H9 (cell line): ENCODE measurements at regions not wholly inside any gene's neighbourhood (a gene's known extent, or its start where the extent isn't known, plus 50 kb on each side); places are given as distances from the start of the nearest gene placed in this dataset.

Source experiments
- DNase-seq: peaks from one replicate; pipeline ENCODE4 v3.0.0-alpha.2; 2017
- H2AFZ ChIP-seq: one replicate; pipeline ENCODE4 v1.6.1; 2013; ENCODE audit warnings: mild to moderate bottlenecking, low read length, control low read depth, moderate library complexity
- H2AK5ac ChIP-seq: 2 replicates; pipeline ENCODE4 v1.6.1; 2013; ENCODE audit warnings: low read length, control low read depth, mixed read lengths; ENCODE audit not compliant: insufficient read length
- H2BK120ac ChIP-seq: one replicate; pipeline ENCODE4 v1.6.1; 2013; ENCODE audit warnings: low read depth, mild to moderate bottlenecking, low read length, control low read depth, inconsistent platforms; ENCODE audit not compliant: poor library complexity, severe bottlenecking
- H2BK12ac ChIP-seq: 2 replicates; pipeline ENCODE4 v1.6.1; 2013; ENCODE audit warnings: low read length, control low read depth, mixed read lengths, low read depth; ENCODE audit not compliant: insufficient read length
- H2BK15ac ChIP-seq: 2 replicates; pipeline ENCODE4 v1.6.1; 2013; ENCODE audit warnings: low read depth, low read length, control low read depth
- H2BK20ac ChIP-seq: one replicate; pipeline ENCODE4 v1.6.1; 2013; ENCODE audit warnings: low read depth, mild to moderate bottlenecking, low read length, control low read depth, inconsistent platforms; ENCODE audit not compliant: poor library complexity, severe bottlenecking
- H2BK5ac ChIP-seq: 2 replicates; pipeline ENCODE4 v1.6.1; 2013; ENCODE audit warnings: low read length, control low read depth, mixed read lengths; ENCODE audit not compliant: insufficient read length
- H3K14ac ChIP-seq: 2 replicates; pipeline ENCODE4 v1.6.1; 2013; ENCODE audit warnings: low read length, control low read depth; ENCODE audit not compliant: insufficient read depth
- H3K18ac ChIP-seq: 2 replicates; pipeline ENCODE4 v1.6.1; 2013; ENCODE audit warnings: low read depth, mild to moderate bottlenecking, mixed read lengths, low read length, control low read depth; ENCODE audit not compliant: insufficient read length
- H3K23ac ChIP-seq: 2 replicates; pipeline ENCODE4 v1.6.1; 2013; ENCODE audit warnings: low read length, control low read depth, mixed read lengths, low read depth; ENCODE audit not compliant: insufficient read length
- H3K23me2 ChIP-seq: 2 replicates; pipeline ENCODE4 v1.6.1; 2013; ENCODE audit warnings: low read depth, mild to moderate bottlenecking, mixed read lengths, low read length, control low read depth; ENCODE audit not compliant: insufficient read length, poor library complexity, severe bottlenecking
- H3K27ac ChIP-seq: 2 replicates; pipeline ENCODE4 v1.5.1; 2013; ENCODE audit warnings: low read length, control low read depth, mixed read lengths, low read depth; ENCODE audit not compliant: insufficient read length
- H3K27me3 ChIP-seq: 2 replicates; pipeline ENCODE4 v1.6.1; 2013; ENCODE audit warnings: low read length, control low read depth, inconsistent platforms; ENCODE audit not compliant: insufficient read depth
- H3K4ac ChIP-seq: 2 replicates; pipeline ENCODE4 v1.6.1; 2013; ENCODE audit warnings: low read depth, mild to moderate bottlenecking, control low read depth, inconsistent platforms, low read length, moderate library complexity
- H3K4me1 ChIP-seq: 2 replicates; pipeline ENCODE4 v1.6.1; 2013; ENCODE audit warnings: low read length, control low read depth, inconsistent platforms; ENCODE audit not compliant: insufficient read depth
- H3K4me2 ChIP-seq: 2 replicates; pipeline ENCODE4 v1.6.1; 2013; ENCODE audit warnings: low read length, control low read depth, mixed read lengths; ENCODE audit not compliant: insufficient read length, insufficient read depth
- H3K56ac ChIP-seq: 2 replicates; pipeline ENCODE4 v1.6.1; 2013; ENCODE audit warnings: low read depth, mild to moderate bottlenecking, mixed read lengths, low read length, control low read depth; ENCODE audit not compliant: insufficient read length
- H3K79me1 ChIP-seq: 2 replicates; pipeline ENCODE4 v1.6.1; 2013; ENCODE audit warnings: low read depth, mild to moderate bottlenecking, moderate library complexity, low read length, control low read depth, inconsistent platforms; ENCODE audit not compliant: insufficient read depth, poor library complexity, severe bottlenecking
- H3K79me2 ChIP-seq: 2 replicates; pipeline ENCODE4 v1.6.1; 2013; ENCODE audit warnings: low read length, control low read depth, inconsistent platforms; ENCODE audit not compliant: insufficient read depth
- H3K9ac ChIP-seq: 2 replicates; pipeline ENCODE4 v1.6.1; 2013; ENCODE audit warnings: low read length, control low read depth, mixed read lengths; ENCODE audit not compliant: insufficient read length; ENCODE audit errors: extremely low read depth
- H3K9me3 ChIP-seq: one replicate; pipeline ENCODE4 v1.6.1; 2013; ENCODE audit warnings: low read depth, low read length, inconsistent platforms; ENCODE audit not compliant: control insufficient read depth
- H3T11ph ChIP-seq: one replicate; pipeline ENCODE4 v1.6.1; 2013; ENCODE audit warnings: mild to moderate bottlenecking, low read length, control low read depth, inconsistent platforms
- H4K20me1 ChIP-seq: one replicate; pipeline ENCODE4 v1.6.1; 2013; ENCODE audit not compliant: control insufficient read depth, insufficient read length, insufficient read depth
- H4K5ac ChIP-seq: 2 replicates; pipeline ENCODE4 v1.6.1; 2013; ENCODE audit warnings: low read depth, mild to moderate bottlenecking, mixed read lengths, low read length, control low read depth; ENCODE audit not compliant: insufficient read length
- H4K8ac ChIP-seq: replicated peaks from 2 replicates; pipeline ENCODE4 v1.6.1; 2013; ENCODE audit warnings: low read length, control low read depth, mixed read lengths, low read depth; ENCODE audit not compliant: insufficient read length
- H4K91ac ChIP-seq: 2 replicates; pipeline ENCODE4 v1.6.1; 2013; ENCODE audit warnings: low read depth, mild to moderate bottlenecking, moderate library complexity, mixed read lengths, low read length, control low read depth; ENCODE audit not compliant: insufficient read length
- H3K27ac Mint-ChIP-seq, 3 experiments: 2 replicates in 2 of 3; 3 replicates in 1 of 3; pipeline ENCODE4 v1.8.0; 2020 to 2021; ENCODE audit warnings: mixed read lengths in 3 of 3, mild to moderate bottlenecking in 1 of 3, moderate library complexity in 1 of 3
- H3K27me3 Mint-ChIP-seq: 2 replicates; pipeline ENCODE4 v1.8.0; 2021; ENCODE audit warnings: low read depth, mild to moderate bottlenecking, moderate library complexity, mixed read lengths
- H3K36me3 Mint-ChIP-seq, 3 experiments: 2 replicates in 2 of 3; 3 replicates in 1 of 3; pipeline ENCODE4 v1.8.0; 2020 to 2021; ENCODE audit warnings: low read depth in 3 of 3, mixed read lengths in 3 of 3; ENCODE audit not compliant: insufficient read depth in 1 of 3
- H3K4me1 Mint-ChIP-seq, 2 experiments: 2 replicates each; pipeline ENCODE4 v1.8.0; 2020; ENCODE audit warnings: mixed read lengths in 2 of 2
- H3K4me3 Mint-ChIP-seq, 2 experiments: 2 replicates in 1 of 2; 3 replicates in 1 of 2; pipeline ENCODE4 v1.8.0; 2020 to 2021; ENCODE audit warnings: mild to moderate bottlenecking in 2 of 2, mixed read lengths in 2 of 2, moderate library complexity in 1 of 2
- H3K9me3 Mint-ChIP-seq, 2 experiments: 2 replicates in 1 of 2; 3 replicates in 1 of 2; pipeline ENCODE4 v1.8.0; 2020; ENCODE audit warnings: mild to moderate bottlenecking in 2 of 2, mixed read lengths in 2 of 2, moderate library complexity in 1 of 2
- WGBS: extraction: QIAGEN DNeasy Blood & Tissue Kit; methylation state at CpG from one replicate; pipeline ENCODE4 v1.1.7; 2013; ENCODE audit warnings: missing lambda C conversion rate, low lambda C conversion rate, mixed read lengths; ENCODE audit not compliant: insufficient read length; ENCODE audit errors: extremely low coverage; 5-methylcytosine and 5-hydroxymethylcytosine counted together
- TF ChIP-seq, protein P1 (sequence below): fragments of 200-600 bp; sonication (generic); conservative IDR thresholded peaks from 3 replicates; pipeline ENCODE4 v1.8.0; 2021; ENCODE audit warnings: antibody characterized with exemption, mild to moderate bottlenecking

DNA sequence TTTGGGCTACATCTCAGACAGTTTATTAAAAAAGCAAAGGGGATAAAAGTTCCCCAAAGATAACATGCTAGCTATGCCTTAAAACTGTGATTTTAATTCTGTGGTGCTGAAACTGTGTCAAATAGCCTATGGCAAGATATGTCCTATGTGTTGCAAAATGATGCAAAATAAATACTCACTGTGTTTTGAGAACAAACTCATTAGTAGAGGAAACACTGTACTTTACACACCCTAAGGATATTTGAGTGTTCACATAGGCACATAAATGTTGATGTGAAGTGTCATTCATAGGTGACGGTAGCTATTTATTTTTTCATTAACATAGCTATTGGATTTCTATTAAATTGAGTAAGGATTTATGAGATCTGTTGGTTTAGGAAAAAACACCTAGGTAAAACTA is 351.9 kb downstream of the FAT4 start:
- Histone ChIP-seq H3K4ac (no peak overlapping the region), H4K8ac (no peak overlapping the region), H2BK5ac (no peak overlapping the region), H4K20me1 (no peaks in the 10 kb centered on the region), H3K79me2 (no peaks in the 10 kb centered on the region), H3K9ac (no peak overlapping the region), H3K79me1 (no peaks in the 10 kb centered on the region), H3K56ac (no peak overlapping the region), H4K91ac (no peak overlapping the region), H3K4me1 (no peaks in the 10 kb centered on the region), H3K9me3 (no peaks in the 10 kb centered on the region), H3K27me3 (no peaks in the 10 kb centered on the region), H2AK5ac (no peak overlapping the region), H2BK120ac (no peak overlapping the region), H2BK15ac (no peak overlapping the region), H3K27ac (no peak overlapping the region), H3K23me2 (no peaks in the 10 kb centered on the region), H3K14ac (no peak overlapping the region), H2BK12ac (no peak overlapping the region), H3T11ph (no peak overlapping the region), H3K23ac (no peak overlapping the region), H3K4me2 (no peak overlapping the region), H3K18ac (no peak overlapping the region), H2BK20ac (no peak overlapping the region), H4K5ac (no peak overlapping the region), H2AFZ (no peak overlapping the region)
- no peak for DNase-seq
- H3K9me3 Mint-ChIP-seq = peaks cover 11 to 17% of the 10 kb centered on the region in 2 experiments; a peak in 3 of 5 replicates
- WGBS = no CpG with 5 or more reads among the region's 1 CpG
- H3K4me3 Mint-ChIP-seq = no peak overlapping the region
- no peak overlapping the region for H3K27ac Mint-ChIP-seq
- peaks cover 6 to 18% (median 8%) of the 10 kb centered on the region in 3 experiments; a peak in 5 of 7 replicates for H3K36me3 Mint-ChIP-seq
- H3K27me3 Mint-ChIP-seq = no peaks in the 10 kb centered on the region; the same call in 1 of the 2 replicates
- TF ChIP-seq, protein P1, sequence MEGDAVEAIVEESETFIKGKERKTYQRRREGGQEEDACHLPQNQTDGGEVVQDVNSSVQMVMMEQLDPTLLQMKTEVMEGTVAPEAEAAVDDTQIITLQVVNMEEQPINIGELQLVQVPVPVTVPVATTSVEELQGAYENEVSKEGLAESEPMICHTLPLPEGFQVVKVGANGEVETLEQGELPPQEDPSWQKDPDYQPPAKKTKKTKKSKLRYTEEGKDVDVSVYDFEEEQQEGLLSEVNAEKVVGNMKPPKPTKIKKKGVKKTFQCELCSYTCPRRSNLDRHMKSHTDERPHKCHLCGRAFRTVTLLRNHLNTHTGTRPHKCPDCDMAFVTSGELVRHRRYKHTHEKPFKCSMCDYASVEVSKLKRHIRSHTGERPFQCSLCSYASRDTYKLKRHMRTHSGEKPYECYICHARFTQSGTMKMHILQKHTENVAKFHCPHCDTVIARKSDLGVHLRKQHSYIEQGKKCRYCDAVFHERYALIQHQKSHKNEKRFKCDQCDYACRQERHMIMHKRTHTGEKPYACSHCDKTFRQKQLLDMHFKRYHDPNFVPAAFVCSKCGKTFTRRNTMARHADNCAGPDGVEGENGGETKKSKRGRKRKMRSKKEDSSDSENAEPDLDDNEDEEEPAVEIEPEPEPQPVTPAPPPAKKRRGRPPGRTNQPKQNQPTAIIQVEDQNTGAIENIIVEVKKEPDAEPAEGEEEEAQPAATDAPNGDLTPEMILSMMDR = no peak
- peaks cover 0 to 4% of the 10 kb centered on the region in 2 experiments; a peak in 2 of 4 replicates for H3K4me1 Mint-ChIP-seq
